ENCODE measurements at regions not wholly inside any gene's neighbourhood (a gene's known extent, or its start where the extent isn't known, plus 50 kb on each side); places are given as distances from the start of the nearest gene placed in this dataset.

GRCh38 chr2:16111838-16112210 is 171.5 kb downstream of the MYCN start:
- ChIA-PET CTCF (no interaction called here), POLR2A (no interaction called here)
- no peaks in the 10 kb centered on the region for H3K4me1 ChIP-seq (ENCODE audit: control insufficient read depth, insufficient read depth, low read length)
- no peak overlapping the region for H3K27ac ChIP-seq (ENCODE audit: extremely low read depth, low read depth, low read length)
- H3K4me3 ChIP-seq (ENCODE audit: low read depth, low read length): no peak overlapping the region
- H3K36me3 ChIP-seq (ENCODE audit: control insufficient read depth in 2 of 2, insufficient read depth in 1 of 2, low read length in 2 of 2): no peaks in the 10 kb centered on the region
- no peaks in the 10 kb centered on the region for H3K9me3 ChIP-seq (ENCODE audit: control insufficient read depth, insufficient read depth, low read depth, low read length)
- TF ChIP-seq ZNF433 (tag by site-specific recombination; IDR thresholded peaks at IDR 0.05; ENCODE audit: low read depth) (no peak), ZNF184 (tag by site-specific recombination; IDR thresholded peaks at IDR 0.05) (no peak), ZNF518A (tag by site-specific recombination; conservative IDR thresholded peaks at IDR 0.05; ENCODE audit: low read depth) (no peak), ZNF621 (tag by site-specific recombination; IDR thresholded peaks at IDR 0.05) (no peak), REST (tag by site-specific recombination; IDR thresholded peaks at IDR 0.05) (no peak), ZEB2 (tag by site-specific recombination; IDR thresholded peaks at IDR 0.05) (no peak), ZNF692 (tag by site-specific recombination; IDR thresholded peaks at IDR 0.05) (no peak), ZSCAN23 (tag by site-specific recombination; IDR thresholded peaks at IDR 0.05) (no peak), ZXDB (tag by site-specific recombination; IDR thresholded peaks at IDR 0.05) (no peak), ZNF830 (tag by site-specific recombination; IDR thresholded peaks at IDR 0.05; ENCODE audit: low read depth) (no peak), ZNF146 (tag by site-specific recombination; IDR thresholded peaks at IDR 0.05) (no peak), ZBTB21 (tag by site-specific recombination; IDR thresholded peaks at IDR 0.05) (no peak), ZNF654 (tag by site-specific recombination; IDR thresholded peaks at IDR 0.05; ENCODE audit: low read depth) (no peak), ZNF391 (tag by site-specific recombination; IDR thresholded peaks at IDR 0.05; ENCODE audit: borderline replicate concordance, low read depth) (no peak)
- TF ChIP-seq, protein P1, sequence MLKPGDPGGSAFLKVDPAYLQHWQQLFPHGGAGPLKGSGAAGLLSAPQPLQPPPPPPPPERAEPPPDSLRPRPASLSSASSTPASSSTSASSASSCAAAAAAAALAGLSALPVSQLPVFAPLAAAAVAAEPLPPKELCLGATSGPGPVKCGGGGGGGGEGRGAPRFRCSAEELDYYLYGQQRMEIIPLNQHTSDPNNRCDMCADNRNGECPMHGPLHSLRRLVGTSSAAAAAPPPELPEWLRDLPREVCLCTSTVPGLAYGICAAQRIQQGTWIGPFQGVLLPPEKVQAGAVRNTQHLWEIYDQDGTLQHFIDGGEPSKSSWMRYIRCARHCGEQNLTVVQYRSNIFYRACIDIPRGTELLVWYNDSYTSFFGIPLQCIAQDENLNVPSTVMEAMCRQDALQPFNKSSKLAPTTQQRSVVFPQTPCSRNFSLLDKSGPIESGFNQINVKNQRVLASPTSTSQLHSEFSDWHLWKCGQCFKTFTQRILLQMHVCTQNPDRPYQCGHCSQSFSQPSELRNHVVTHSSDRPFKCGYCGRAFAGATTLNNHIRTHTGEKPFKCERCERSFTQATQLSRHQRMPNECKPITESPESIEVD (tag by site-specific recombination; IDR thresholded peaks at IDR 0.05): no peak
